Hepatocyte (in vitro differentiated cells): ENCODE measurements at regions not wholly inside any gene's neighbourhood (a gene's known extent, or its start where the extent isn't known, plus 50 kb on each side); places are given as distances from the start of the nearest gene placed in this dataset.

Source experiments
- DNase-seq: peaks from one replicate; pipeline ENCODE4 v3.0.0-alpha.2; 2016; ENCODE audit warnings: low spot score
- H2AFZ ChIP-seq: fragments of 200-600 bp; sonication (generic); 2 replicates; pipeline ENCODE4 v1.6.0; 2016; ENCODE audit warnings: antibody characterized with exemption, mild to moderate bottlenecking
- H3K27ac ChIP-seq: fragments of 200-600 bp; sonication (generic); 2 replicates; pipeline ENCODE4 v1.5.1; 2016; ENCODE audit warnings: mild to moderate bottlenecking
- H3K27me3 ChIP-seq: fragments of 200-600 bp; sonication (generic); 2 replicates; pipeline ENCODE4 v1.6.1; 2016
- H3K36me3 ChIP-seq: fragments of 200-600 bp; sonication (generic); replicated peaks from 2 replicates; pipeline ENCODE4 v1.5.1; 2016; ENCODE audit warnings: low read depth; ENCODE audit not compliant: insufficient read depth
- H3K4me1 ChIP-seq: fragments of 200-600 bp; sonication (generic); 2 replicates; pipeline ENCODE4 v1.5.1; 2016; ENCODE audit warnings: mild to moderate bottlenecking, moderate library complexity; ENCODE audit not compliant: insufficient read depth
- H3K4me2 ChIP-seq: fragments of 200-600 bp; sonication (generic); 2 replicates; pipeline ENCODE4 v1.6.0; 2016
- H3K4me3 ChIP-seq: fragments of 200-600 bp; sonication (generic); 2 replicates; pipeline ENCODE4 v1.5.1; 2016; ENCODE audit warnings: mild to moderate bottlenecking
- H3K79me2 ChIP-seq: fragments of 200-600 bp; sonication (generic); 2 replicates; pipeline ENCODE4 v1.6.0; 2017; ENCODE audit warnings: mild to moderate bottlenecking
- H3K9me2 ChIP-seq: fragments of 200-600 bp; sonication (generic); replicated peaks from 2 replicates; pipeline ENCODE4 v1.6.0; 2017; ENCODE audit warnings: mild to moderate bottlenecking; ENCODE audit not compliant: insufficient read depth
- H3K9me3 ChIP-seq: fragments of 200-600 bp; sonication (generic); 2 replicates; pipeline ENCODE4 v1.5.1; 2016; ENCODE audit warnings: low read depth, mild to moderate bottlenecking
- H4K20me1 ChIP-seq: fragments of 200-600 bp; sonication (generic); 2 replicates; pipeline ENCODE4 v1.6.0; 2016; ENCODE audit warnings: mild to moderate bottlenecking; ENCODE audit not compliant: insufficient read depth, poor library complexity, severe bottlenecking
- EZH2 ChIP-seq: fragments of 200-600 bp; sonication (generic); IDR thresholded peaks from 2 replicates; pipeline ENCODE4 v1.6.1; 2016; ENCODE audit warnings: antibody characterized with exemption, mild to moderate bottlenecking, borderline replicate concordance
- EZH2phosphoT487 ChIP-seq: fragments of 200-600 bp; sonication (generic); IDR thresholded peaks from one replicate; pipeline ENCODE4 v1.6.1; 2018; ENCODE audit warnings: antibody characterized with exemption, mild to moderate bottlenecking, low read depth, moderate library complexity; ENCODE audit not compliant: unreplicated experiment, severe bottlenecking
- WGBS: methylation state at CpG from one replicate; pipeline ENCODE4 v1.1.6; 2016; ENCODE audit warnings: low lambda C conversion rate; ENCODE audit errors: missing lambda C conversion rate; 5-methylcytosine and 5-hydroxymethylcytosine counted together
- TF ChIP-seq, protein P1 (sequence below): fragments of 200-600 bp; sonication (generic); IDR thresholded peaks from 2 replicates; pipeline ENCODE4 v1.5.1; 2016; ENCODE audit warnings: antibody characterized with exemption, mild to moderate bottlenecking; ENCODE audit not compliant: poor library complexity

DNA sequence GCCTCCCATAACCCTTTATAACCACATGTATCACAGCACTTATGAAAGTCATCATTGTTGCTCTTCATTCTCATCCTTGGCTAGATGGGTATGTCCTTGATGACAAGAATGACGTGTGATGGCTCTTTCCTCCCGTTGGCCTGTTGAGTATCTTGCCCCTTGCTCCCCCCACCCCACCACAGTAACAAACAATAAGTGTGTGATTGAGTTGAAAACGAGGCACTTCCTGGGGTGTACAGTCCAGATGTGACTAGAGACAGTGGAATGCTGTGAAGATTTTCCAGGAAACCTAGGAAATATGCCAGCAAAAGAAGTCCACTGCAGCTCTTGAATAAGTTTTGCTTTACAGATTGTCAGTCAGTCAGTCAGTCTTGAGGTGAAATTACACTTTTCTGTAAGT, 262.5 kb downstream of the ELAVL2 start:
- Histone ChIP-seq H4K20me1 (no peaks in the 10 kb centered on the region), H3K4me1 (no peaks in the 10 kb centered on the region), H3K79me2 (no peaks in the 10 kb centered on the region), H3K9me2 (no peaks in the 10 kb centered on the region), H3K27ac (no peak overlapping the region), H3K4me2 (no peak overlapping the region), H3K27me3 (no peaks in the 10 kb centered on the region), H2AFZ (no peak overlapping the region), H3K9me3 (no peaks in the 10 kb centered on the region), H3K36me3 (no peaks in the 10 kb centered on the region), H3K4me3 (no peak overlapping the region)
- WGBS = 85% methylated on average over 3 of the region's 3 CpGs
- TF ChIP-seq, protein P1, sequence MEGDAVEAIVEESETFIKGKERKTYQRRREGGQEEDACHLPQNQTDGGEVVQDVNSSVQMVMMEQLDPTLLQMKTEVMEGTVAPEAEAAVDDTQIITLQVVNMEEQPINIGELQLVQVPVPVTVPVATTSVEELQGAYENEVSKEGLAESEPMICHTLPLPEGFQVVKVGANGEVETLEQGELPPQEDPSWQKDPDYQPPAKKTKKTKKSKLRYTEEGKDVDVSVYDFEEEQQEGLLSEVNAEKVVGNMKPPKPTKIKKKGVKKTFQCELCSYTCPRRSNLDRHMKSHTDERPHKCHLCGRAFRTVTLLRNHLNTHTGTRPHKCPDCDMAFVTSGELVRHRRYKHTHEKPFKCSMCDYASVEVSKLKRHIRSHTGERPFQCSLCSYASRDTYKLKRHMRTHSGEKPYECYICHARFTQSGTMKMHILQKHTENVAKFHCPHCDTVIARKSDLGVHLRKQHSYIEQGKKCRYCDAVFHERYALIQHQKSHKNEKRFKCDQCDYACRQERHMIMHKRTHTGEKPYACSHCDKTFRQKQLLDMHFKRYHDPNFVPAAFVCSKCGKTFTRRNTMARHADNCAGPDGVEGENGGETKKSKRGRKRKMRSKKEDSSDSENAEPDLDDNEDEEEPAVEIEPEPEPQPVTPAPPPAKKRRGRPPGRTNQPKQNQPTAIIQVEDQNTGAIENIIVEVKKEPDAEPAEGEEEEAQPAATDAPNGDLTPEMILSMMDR = no peak
- TF ChIP-seq EZH2 (no peak), EZH2phosphoT487 (no peak)
- no peak for DNase-seq

- Histone ChIP-seq H3K27me3 (no peaks in the 10 kb centered on the region), H3K9me3 (no peaks in the 10 kb centered on the region), H3K4me2 (no peak overlapping the region), H3K4me1 (no peaks in the 10 kb centered on the region), H3K9me2 (no peaks in the 10 kb centered on the region), H3K36me3 (no peaks in the 10 kb centered on the region), H3K27ac (no peak overlapping the region), H2AFZ (no peak overlapping the region), H3K79me2 (no peaks in the 10 kb centered on the region), H4K20me1 (no peaks in the 10 kb centered on the region), H3K4me3 (no peak overlapping the region)
- TF ChIP-seq EZH2phosphoT487 = no peak
- TF ChIP-seq, protein P1 = no peak
- TF ChIP-seq EZH2 = no peak
- WGBS = 89% methylated on average over 5 of the region's 5 CpGs
- DNase-seq = no peak
Measured at GRCh38 chr9:23567516-23568165, 258.4 kb downstream of the ELAVL2 start.

DNA sequence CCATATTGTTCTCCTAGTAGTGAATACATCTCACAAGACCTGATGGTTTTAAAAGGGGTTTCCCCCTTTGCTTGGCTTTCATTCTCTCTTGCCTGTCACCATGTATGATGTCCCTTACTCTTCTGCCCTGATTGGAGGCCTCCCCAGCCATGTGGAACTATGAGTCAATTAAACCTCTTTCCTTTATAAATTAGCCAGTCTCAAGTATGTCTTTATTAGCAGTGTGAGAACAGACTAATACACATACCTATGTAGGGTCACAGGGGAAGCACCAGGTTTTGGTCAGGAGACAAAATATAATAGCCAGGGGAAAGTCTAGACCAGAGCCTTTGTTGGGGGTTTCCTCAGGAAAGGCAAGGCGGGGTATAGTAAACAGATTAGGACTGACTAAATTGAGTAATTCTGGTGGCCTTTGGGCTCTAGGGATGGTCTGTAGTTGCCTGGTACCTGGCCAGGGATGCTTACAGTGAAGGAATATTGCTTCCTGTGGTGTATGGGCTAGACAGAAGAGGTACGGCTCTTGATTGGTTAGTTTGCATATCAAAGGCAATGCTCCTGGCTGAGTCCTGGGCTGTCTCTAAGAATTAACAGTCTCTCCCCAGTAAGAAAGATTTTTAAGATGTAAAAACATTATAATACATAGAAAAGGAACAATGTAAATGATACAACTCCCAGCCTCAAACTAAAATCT, 254.5 kb downstream of the ELAVL2 start:
- TF ChIP-seq, protein P1 = no peak
- TF ChIP-seq EZH2 = no peak
- no peak for TF ChIP-seq EZH2phosphoT487
- H3K79me2 ChIP-seq = no peaks in the 10 kb centered on the region

More for the DNA sequence above, 254.5 kb downstream of the ELAVL2 start:
- no peak for DNase-seq
- Histone ChIP-seq H3K36me3 (no peaks in the 10 kb centered on the region), H2AFZ (no peak overlapping the region), H3K27me3 (no peaks in the 10 kb centered on the region), H4K20me1 (no peaks in the 10 kb centered on the region), H3K9me3 (no peaks in the 10 kb centered on the region), H3K4me1 (no peaks in the 10 kb centered on the region), H3K9me2 (no peaks in the 10 kb centered on the region), H3K27ac (no peak overlapping the region), H3K4me2 (no peak overlapping the region), H3K4me3 (no peak overlapping the region)
- 86% methylated on average over 2 of the region's 2 CpGs for WGBS
